Astrocyte (in vitro differentiated cells and primary cell): ENCODE measurements at regions not wholly inside any gene's neighbourhood (a gene's known extent, or its start where the extent isn't known, plus 50 kb on each side); places are given as distances from the start of the nearest gene placed in this dataset.

ENCODE experiments used
- DNase-seq: peaks from one replicate; pipeline ENCODE4 v3.0.0-alpha.2; 2010; ENCODE audit warnings: low read depth
- FAIRE-seq: peaks from 2 replicates; lab custom pipeline; 2011; peaks lifted over from hg19 to GRCh38; lab: Jason Lieb, UNC
- H2AFZ ChIP-seq: 2 replicates; pipeline ENCODE4 v1.6.0; 2012; ENCODE audit warnings: low read depth, low read length, inconsistent platforms
- H3K27ac ChIP-seq: 2 replicates; pipeline ENCODE4 v1.5.1; 2011; ENCODE audit warnings: low read depth, low read length, inconsistent platforms
- H3K27me3 ChIP-seq: 2 replicates; pipeline ENCODE4 v1.6.0; 2011; ENCODE audit warnings: low read length, inconsistent platforms; ENCODE audit not compliant: insufficient read depth
- H3K36me3 ChIP-seq: 2 replicates; pipeline ENCODE4 v1.5.1; 2011; ENCODE audit warnings: low read length, inconsistent platforms; ENCODE audit not compliant: insufficient read depth
- H3K4me1 ChIP-seq: 2 replicates; pipeline ENCODE4 v1.5.1; 2011; ENCODE audit warnings: low read length, inconsistent platforms; ENCODE audit not compliant: insufficient read depth
- H3K4me2 ChIP-seq: 2 replicates; pipeline ENCODE4 v1.6.0; 2012; ENCODE audit warnings: low read length, inconsistent platforms
- H3K4me3 ChIP-seq: 2 replicates; pipeline ENCODE4 v1.5.1; 2011; ENCODE audit warnings: low read depth, mild to moderate bottlenecking, low read length, inconsistent platforms; ENCODE audit not compliant: insufficient read depth
- H3K79me2 ChIP-seq: 2 replicates; pipeline ENCODE4 v1.6.0; 2012; ENCODE audit warnings: mild to moderate bottlenecking, low read length, inconsistent platforms; ENCODE audit not compliant: insufficient read depth
- H3K9ac ChIP-seq: 2 replicates; pipeline ENCODE4 v1.6.0; 2012; ENCODE audit warnings: mild to moderate bottlenecking, low read length, inconsistent platforms
- H3K9me3 ChIP-seq: 2 replicates; pipeline ENCODE4 v1.5.1; 2012; ENCODE audit warnings: low read depth, mild to moderate bottlenecking, low read length, inconsistent platforms; ENCODE audit not compliant: insufficient read depth
- H4K20me1 ChIP-seq: 2 replicates; pipeline ENCODE4 v1.6.0; 2012; ENCODE audit warnings: low read length, inconsistent platforms; ENCODE audit not compliant: insufficient read depth
- H3K27ac Mint-ChIP-seq: one replicate; pipeline ENCODE4 v1.8.0; 2021; ENCODE audit warnings: mild to moderate bottlenecking, mixed read lengths; ENCODE audit not compliant: unreplicated experiment
- H3K27me3 Mint-ChIP-seq: one replicate; pipeline ENCODE4 v1.8.0; 2021; ENCODE audit warnings: low read depth, mixed read lengths; ENCODE audit not compliant: unreplicated experiment
- H3K36me3 Mint-ChIP-seq: one replicate; pipeline ENCODE4 v1.8.0; 2021; ENCODE audit warnings: low read depth, mixed read lengths; ENCODE audit not compliant: unreplicated experiment
- H3K4me1 Mint-ChIP-seq: one replicate; pipeline ENCODE4 v1.8.0; 2021; ENCODE audit warnings: low read depth, mixed read lengths; ENCODE audit not compliant: unreplicated experiment
- H3K4me3 Mint-ChIP-seq: one replicate; pipeline ENCODE4 v1.8.0; 2021; ENCODE audit warnings: mild to moderate bottlenecking, moderate library complexity, mixed read lengths; ENCODE audit not compliant: unreplicated experiment
- H3K9me3 Mint-ChIP-seq: one replicate; pipeline ENCODE4 v1.8.0; 2021; ENCODE audit warnings: mild to moderate bottlenecking, mixed read lengths; ENCODE audit not compliant: unreplicated experiment
- CTCF ChIP-seq: IDR thresholded peaks from 2 replicates; pipeline ENCODE4 v1.5.1; 2011; ENCODE audit warnings: low read depth, mild to moderate bottlenecking, inconsistent platforms, low read length, moderate library complexity; ENCODE audit not compliant: insufficient read depth
- EZH2 ChIP-seq: IDR thresholded peaks from 2 replicates; pipeline ENCODE4 v1.6.1; 2012; ENCODE audit warnings: mild to moderate bottlenecking, low read length, inconsistent platforms; ENCODE audit not compliant: insufficient read depth

GRCh38 chr12:127885954-127886750 is 380.8 kb upstream of the TMEM132C start:
- no peak for FAIRE-seq
- H3K36me3 Mint-ChIP-seq: no peaks in the 10 kb centered on the region

GRCh38 chr12:127886827-127887226 is 380.1 kb upstream of the TMEM132C start:
- Histone ChIP-seq H4K20me1 (no peaks in the 10 kb centered on the region), H3K36me3 (no peaks in the 10 kb centered on the region), H3K4me3 (no peak overlapping the region), H3K27me3 (no peaks in the 10 kb centered on the region), H3K4me1 (no peaks in the 10 kb centered on the region), H3K79me2 (no peaks in the 10 kb centered on the region), H3K4me2 (no peak overlapping the region), H3K9ac (no peak overlapping the region), H3K27ac (no peak overlapping the region), H2AFZ (no peak overlapping the region), H3K9me3 (no peaks in the 10 kb centered on the region)
- FAIRE-seq (no peak), DNase-seq (no peak)
- no peaks in the 10 kb centered on the region for H3K4me1 Mint-ChIP-seq
- H3K9me3 Mint-ChIP-seq: peaks cover 3% of the 10 kb centered on the region
- H3K4me3 Mint-ChIP-seq: no peak overlapping the region
- H3K27ac Mint-ChIP-seq: no peak overlapping the region
- H3K27me3 Mint-ChIP-seq: no peaks in the 10 kb centered on the region
- H3K36me3 Mint-ChIP-seq: no peaks in the 10 kb centered on the region
- no peak for TF ChIP-seq EZH2
- no peak for TF ChIP-seq CTCF

More at GRCh38 chr12:127885954-127886750, 380.8 kb upstream of the TMEM132C start:
- H3K27me3 Mint-ChIP-seq: no peaks in the 10 kb centered on the region
- no peaks in the 10 kb centered on the region for H3K9me3 ChIP-seq
- H3K4me1 Mint-ChIP-seq: no peaks in the 10 kb centered on the region
- H3K4me1 ChIP-seq: no peaks in the 10 kb centered on the region
- H3K36me3 ChIP-seq: no peaks in the 10 kb centered on the region
- H3K27ac Mint-ChIP-seq: no peak overlapping the region
- H3K79me2 ChIP-seq: no peaks in the 10 kb centered on the region
- no peaks in the 10 kb centered on the region for H4K20me1 ChIP-seq
- no peak for TF ChIP-seq EZH2
- TF ChIP-seq CTCF: no peak
- H3K27me3 ChIP-seq: no peaks in the 10 kb centered on the region
- H3K4me3 Mint-ChIP-seq: no peak overlapping the region
- no peak for DNase-seq
- H3K4me2 ChIP-seq: no peak overlapping the region
- peaks cover under 1% of the 10 kb centered on the region for H3K9me3 Mint-ChIP-seq
- no peak overlapping the region for H2AFZ ChIP-seq
- no peak overlapping the region for H3K9ac ChIP-seq
- no peak overlapping the region for H3K27ac ChIP-seq
- H3K4me3 ChIP-seq: no peak overlapping the region
